ENCODE measurements at regions not wholly inside any gene's neighbourhood (a gene's known extent, or its start where the extent isn't known, plus 50 kb on each side); places are given as distances from the start of the nearest gene placed in this dataset.

GRCh38 chr2:56444339-56444738 is 260.5 kb downstream of the CCDC85A start:
- no peak for DNase-seq

- no peak for DNase-seq
Measured at GRCh38 chr2:56448403-56449001, 264.7 kb downstream of the CCDC85A start.

GRCh38 chr2:56449002-56449431 is 265.2 kb downstream of the CCDC85A start:
- no peak for DNase-seq

GRCh38 chr2:56449449-56449860 is 265.7 kb downstream of the CCDC85A start:
- DNase-seq: no peak

- no peak for DNase-seq
Measured at GRCh38 chr2:56450047-56450446, 266.3 kb downstream of the CCDC85A start.

- DNase-seq: no peak
Measured at GRCh38 chr2:56450772-56451171, 267.0 kb downstream of the CCDC85A start.

GRCh38 chr2:56455642-56456041 is 271.9 kb downstream of the CCDC85A start:
- no peak for DNase-seq

- DNase-seq: no peak
Measured at GRCh38 chr2:56456791-56457190, 273.0 kb downstream of the CCDC85A start.

- DNase-seq: no peak
Measured at GRCh38 chr2:56460508-56460907, 276.7 kb downstream of the CCDC85A start.

- DNase-seq: no peak
Measured at GRCh38 chr2:56464066-56464465, 280.3 kb downstream of the CCDC85A start.

GRCh38 chr2:56464613-56465012 is 280.8 kb downstream of the CCDC85A start:
- no peak for DNase-seq

GRCh38 chr2:56465491-56465890 is 281.7 kb downstream of the CCDC85A start:
- no peak for DNase-seq

GRCh38 chr2:56473524-56473923 is 289.7 kb downstream of the CCDC85A start:
- no peak for DNase-seq

- no peak for DNase-seq
Measured at GRCh38 chr2:56474412-56475158, 290.8 kb downstream of the CCDC85A start.

GRCh38 chr2:56475191-56475590 is 291.4 kb downstream of the CCDC85A start:
- no peak for DNase-seq

GRCh38 chr2:56476509-56477071 is 292.8 kb downstream of the CCDC85A start:
- no peak for DNase-seq

GRCh38 chr2:56478027-56478426 is 294.2 kb downstream of the CCDC85A start:
- no peak for DNase-seq

- DNase-seq: no peak
Measured at GRCh38 chr2:56483081-56483480, 299.3 kb downstream of the CCDC85A start.

GRCh38 chr2:56484906-56485305 is 301.1 kb downstream of the CCDC85A start:
- no peak for DNase-seq

GRCh38 chr2:56500317-56500716 is 316.5 kb downstream of the CCDC85A start:
- no peak for DNase-seq

- DNase-seq: no peak
Measured at GRCh38 chr2:56502616-56503015, 318.8 kb downstream of the CCDC85A start.

GRCh38 chr2:56505885-56506284 is 322.1 kb downstream of the CCDC85A start:
- no peak for DNase-seq

- DNase-seq: no peak
Measured at GRCh38 chr2:56508662-56509061, 324.9 kb downstream of the CCDC85A start.

GRCh38 chr2:56510610-56511009 is 326.8 kb downstream of the CCDC85A start:
- no peak for DNase-seq
